Activated CD8-positive, alpha-beta T cell treated with anti-CD3 and anti-CD28 coated beads for 36 hours (primary cell): ENCODE measurements at regions not wholly inside any gene's neighbourhood (a gene's known extent, or its start where the extent isn't known, plus 50 kb on each side); places are given as distances from the start of the nearest gene placed in this dataset.

Experiments used
- ATAC-seq: fragments of 200-7000 bp; cut with Tn5 transposase; one replicate; pipeline ENCODE4 v1.10.0; 2021; ENCODE audit warnings: mild to moderate bottlenecking, moderate library complexity
- CTCF ChIA-PET: fragments of 350-600 bp; sonication (Branson Sonifier 250); formaldehyde crosslinking; loops from one replicate; lab custom pipeline; 2021; ENCODE audit warnings: antibody characterized with exemption; lab: Charles Lee
- POLR2A ChIA-PET: fragments of 350-600 bp; sonication (Branson Sonifier 250); formaldehyde crosslinking; loops from one replicate; lab custom pipeline; 2021; ENCODE audit warnings: antibody characterized with exemption; lab: Charles Lee
- DNase-seq: peaks from one replicate; pipeline ENCODE4 v3.0.0-alpha.2; 2020
- H3K27ac Mint-ChIP-seq: one replicate; pipeline ENCODE4 v1.8.0; 2021; ENCODE audit warnings: mild to moderate bottlenecking, mixed read lengths
- H3K27me3 Mint-ChIP-seq: one replicate; pipeline ENCODE4 v1.8.0; 2021; ENCODE audit warnings: mixed read lengths
- H3K36me3 Mint-ChIP-seq: one replicate; pipeline ENCODE4 v1.8.0; 2021; ENCODE audit warnings: low read depth, mixed read lengths
- H3K4me1 Mint-ChIP-seq: one replicate; pipeline ENCODE4 v1.8.0; 2021; ENCODE audit warnings: low read depth, mixed read lengths
- H3K4me3 Mint-ChIP-seq: one replicate; pipeline ENCODE4 v1.8.0; 2021; ENCODE audit warnings: mild to moderate bottlenecking, moderate library complexity, mixed read lengths
- H3K9me3 Mint-ChIP-seq: one replicate; pipeline ENCODE4 v1.8.0; 2021; ENCODE audit warnings: mixed read lengths
- intact Hi-C: fragments of 100-400 bp; cut with micrococcal nuclease; formaldehyde crosslinking; loops from one replicate; pipeline ENCODE4 v1.10.0; 2022
- TF ChIP-seq, protein P1 (sequence below): fragments of 200-600 bp; IDR thresholded peaks from one replicate; pipeline ENCODE4 v1.8.0; 2022; ENCODE audit warnings: antibody characterized with exemption, mild to moderate bottlenecking

DNA sequence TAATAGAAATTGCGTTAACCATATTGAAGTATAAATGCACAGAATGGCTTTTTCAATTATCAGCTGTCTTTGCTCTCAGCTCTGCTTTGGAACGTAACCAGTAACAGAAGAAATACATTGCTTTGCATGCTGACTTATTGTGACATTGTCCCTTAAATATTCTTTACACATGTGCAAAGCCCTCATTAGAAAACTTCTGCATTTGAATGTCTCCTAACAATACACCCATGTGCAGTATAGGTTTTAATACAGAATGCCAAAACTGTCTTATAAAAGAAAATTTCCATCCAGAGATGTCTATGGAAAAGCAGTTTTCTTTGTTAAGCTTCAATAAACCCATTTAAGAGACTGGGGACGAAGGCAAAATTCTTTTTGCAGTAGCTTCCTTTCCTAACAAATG, 560.3 kb upstream of the CHORDC1 start:
- POLR2A ChIA-PET, result no interaction called here
- TF ChIP-seq, protein P1, sequence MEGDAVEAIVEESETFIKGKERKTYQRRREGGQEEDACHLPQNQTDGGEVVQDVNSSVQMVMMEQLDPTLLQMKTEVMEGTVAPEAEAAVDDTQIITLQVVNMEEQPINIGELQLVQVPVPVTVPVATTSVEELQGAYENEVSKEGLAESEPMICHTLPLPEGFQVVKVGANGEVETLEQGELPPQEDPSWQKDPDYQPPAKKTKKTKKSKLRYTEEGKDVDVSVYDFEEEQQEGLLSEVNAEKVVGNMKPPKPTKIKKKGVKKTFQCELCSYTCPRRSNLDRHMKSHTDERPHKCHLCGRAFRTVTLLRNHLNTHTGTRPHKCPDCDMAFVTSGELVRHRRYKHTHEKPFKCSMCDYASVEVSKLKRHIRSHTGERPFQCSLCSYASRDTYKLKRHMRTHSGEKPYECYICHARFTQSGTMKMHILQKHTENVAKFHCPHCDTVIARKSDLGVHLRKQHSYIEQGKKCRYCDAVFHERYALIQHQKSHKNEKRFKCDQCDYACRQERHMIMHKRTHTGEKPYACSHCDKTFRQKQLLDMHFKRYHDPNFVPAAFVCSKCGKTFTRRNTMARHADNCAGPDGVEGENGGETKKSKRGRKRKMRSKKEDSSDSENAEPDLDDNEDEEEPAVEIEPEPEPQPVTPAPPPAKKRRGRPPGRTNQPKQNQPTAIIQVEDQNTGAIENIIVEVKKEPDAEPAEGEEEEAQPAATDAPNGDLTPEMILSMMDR, result no peak
- ATAC-seq (no peak), DNase-seq (no peak)
- H3K27ac Mint-ChIP-seq, result no peak overlapping the region
- CTCF ChIA-PET, result no interaction called here
- peaks cover 5% of the 10 kb centered on the region for H3K9me3 Mint-ChIP-seq
- no peaks in the 10 kb centered on the region for H3K4me1 Mint-ChIP-seq
- H3K4me3 Mint-ChIP-seq, result no peak overlapping the region
- no peaks in the 10 kb centered on the region for H3K36me3 Mint-ChIP-seq
- intact Hi-C loops, result no loop called here
- no peaks in the 10 kb centered on the region for H3K27me3 Mint-ChIP-seq

DNA sequence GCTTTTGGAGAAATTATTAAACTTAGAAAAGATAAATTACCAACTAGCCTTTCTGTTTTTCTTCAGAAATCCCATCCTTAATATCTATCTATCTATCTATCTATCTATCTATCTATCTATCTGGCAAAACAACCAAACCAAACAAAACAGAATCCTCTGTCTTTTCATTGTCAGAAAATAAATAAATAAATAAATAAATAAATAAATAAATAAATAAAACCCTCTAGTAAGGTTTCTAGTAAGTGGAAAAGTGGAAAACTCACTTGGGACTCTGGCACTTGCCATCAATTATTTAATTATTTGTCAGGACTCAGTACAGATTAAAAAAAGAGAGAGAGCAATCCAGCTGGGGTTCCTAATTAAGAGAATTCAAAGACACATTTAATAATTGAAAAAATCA, 556.2 kb upstream of the CHORDC1 start:
- peaks cover 10% of the 10 kb centered on the region for H3K9me3 Mint-ChIP-seq
- POLR2A ChIA-PET, result no interaction called here
- H3K27me3 Mint-ChIP-seq, result no peaks in the 10 kb centered on the region
- CTCF ChIA-PET, result no interaction called here
- DNase-seq, result no peak
- intact Hi-C loops, result no loop called here
- TF ChIP-seq, protein P1, result no peak
- H3K4me3 Mint-ChIP-seq, result no peak overlapping the region
- no peaks in the 10 kb centered on the region for H3K36me3 Mint-ChIP-seq
- no peaks in the 10 kb centered on the region for H3K4me1 Mint-ChIP-seq
- no peak overlapping the region for H3K27ac Mint-ChIP-seq
- ATAC-seq, result no peak

DNA sequence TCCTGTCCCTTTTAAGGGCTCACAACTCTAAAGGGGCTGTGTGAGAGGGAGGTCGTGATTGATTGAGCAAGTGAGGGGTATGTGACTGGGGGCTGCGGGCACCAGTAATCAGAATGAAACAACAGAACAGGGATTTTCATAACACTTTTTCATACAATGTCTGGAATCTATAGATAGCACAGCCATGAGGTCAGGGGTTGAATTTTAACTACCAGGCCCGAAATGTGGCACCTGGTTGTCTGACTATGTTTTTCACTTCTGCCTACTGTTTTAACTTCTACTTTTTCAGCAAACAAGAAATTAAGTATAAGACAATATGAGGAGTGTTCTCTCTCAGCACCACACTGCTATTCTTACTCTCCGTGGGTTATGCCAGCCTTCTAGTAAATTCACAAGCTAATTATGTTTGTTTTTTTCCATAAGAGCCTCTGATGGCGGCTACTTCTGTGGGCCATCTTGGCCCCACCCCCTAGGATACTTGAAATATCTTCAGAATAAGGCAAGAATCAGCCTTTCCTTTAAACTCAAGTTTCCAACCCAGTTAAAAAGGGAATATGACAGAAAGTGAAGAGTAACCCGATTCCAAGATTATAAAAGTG, 552.8 kb upstream of the CHORDC1 start:
- no peak for ATAC-seq
- peaks cover 15% of the 10 kb centered on the region for H3K9me3 Mint-ChIP-seq
- POLR2A ChIA-PET, result no interaction called here
- CTCF ChIA-PET, result no interaction called here
- no peaks in the 10 kb centered on the region for H3K36me3 Mint-ChIP-seq
- no peaks in the 10 kb centered on the region for H3K4me1 Mint-ChIP-seq
- no peaks in the 10 kb centered on the region for H3K27me3 Mint-ChIP-seq
- TF ChIP-seq, protein P1, result no peak
- intact Hi-C loops, result no loop called here
- H3K4me3 Mint-ChIP-seq, result no peak overlapping the region
- no peak overlapping the region for H3K27ac Mint-ChIP-seq
- DNase-seq, result no peak

DNA sequence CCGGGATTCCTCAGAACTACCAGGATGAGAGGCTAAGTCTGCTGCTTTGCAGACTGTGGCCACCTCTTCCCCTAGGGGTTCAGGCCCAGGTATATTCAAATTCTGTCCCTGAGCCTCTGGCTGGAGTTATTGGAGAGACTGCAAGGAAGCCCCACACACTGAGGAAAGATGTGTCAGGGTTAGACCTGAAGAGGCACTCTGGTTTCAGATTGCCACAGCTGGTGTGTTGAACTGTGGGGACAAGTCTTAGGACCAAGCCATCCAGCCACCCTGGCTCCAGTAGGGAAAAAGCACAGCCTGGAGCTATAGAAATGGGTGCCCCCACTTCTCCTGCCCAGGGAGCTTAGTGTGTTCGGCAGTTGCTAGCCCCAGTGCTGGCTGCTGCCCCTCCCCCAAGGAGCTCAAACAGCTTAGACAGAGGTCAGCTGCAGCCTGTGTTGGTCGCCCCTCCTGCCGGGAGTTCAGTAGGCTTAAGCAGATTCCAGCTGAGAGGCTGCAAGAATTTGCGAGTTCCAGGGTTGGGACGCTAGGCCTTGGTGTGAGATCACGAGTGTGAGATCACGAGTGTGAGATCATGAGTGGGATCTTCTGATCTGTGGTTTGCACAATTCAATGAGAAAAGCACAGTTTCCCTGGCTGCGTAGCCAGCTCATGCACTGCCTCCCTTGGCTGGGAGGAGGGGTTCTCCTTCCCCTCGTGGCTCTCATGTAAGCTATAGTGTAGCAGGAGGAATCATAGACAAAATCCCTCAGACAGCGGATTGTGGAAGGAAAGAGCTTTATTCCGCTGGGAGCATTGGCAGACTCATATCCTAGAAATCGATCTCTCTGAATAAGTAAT, 552.1 kb upstream of the CHORDC1 start:
- no peaks in the 10 kb centered on the region for H3K4me1 Mint-ChIP-seq
- peaks cover 15% of the 10 kb centered on the region for H3K9me3 Mint-ChIP-seq
- POLR2A ChIA-PET, result no interaction called here
- intact Hi-C loops, result no loop called here
- TF ChIP-seq, protein P1, result no peak
- CTCF ChIA-PET, result no interaction called here
- H3K36me3 Mint-ChIP-seq, result no peaks in the 10 kb centered on the region
- H3K27ac Mint-ChIP-seq, result no peak overlapping the region
- ATAC-seq (no peak), DNase-seq (no peak)
- no peaks in the 10 kb centered on the region for H3K27me3 Mint-ChIP-seq
- H3K4me3 Mint-ChIP-seq, result no peak overlapping the region

DNA sequence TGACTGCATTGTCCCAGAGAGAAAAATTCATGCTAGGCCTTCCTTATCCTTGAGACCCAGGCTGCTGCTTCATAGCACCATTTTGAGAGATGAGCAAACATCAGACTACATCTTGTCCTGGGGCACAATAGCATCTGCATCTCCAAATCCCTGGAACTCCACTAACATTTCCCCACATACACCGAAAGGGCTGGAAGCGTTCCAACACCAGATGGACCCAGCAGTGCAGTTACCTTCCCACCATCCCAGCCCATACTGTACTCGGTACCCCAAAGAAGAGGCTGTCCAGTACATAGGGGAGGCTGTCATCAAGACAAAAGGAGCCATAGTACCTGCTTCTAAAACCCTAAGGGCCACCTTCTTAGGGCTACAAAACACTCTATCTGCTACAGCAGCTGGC, 547.2 kb upstream of the CHORDC1 start:
- no peak for ATAC-seq
- ChIA-PET POLR2A (no interaction called here), CTCF (no interaction called here)
- Mint-ChIP-seq H3K4me3 (no peak overlapping the region), H3K36me3 (no peaks in the 10 kb centered on the region), H3K4me1 (no peaks in the 10 kb centered on the region), H3K27me3 (no peaks in the 10 kb centered on the region), H3K9me3 (peaks cover 13% of the 10 kb centered on the region), H3K27ac (no peak overlapping the region)
- TF ChIP-seq, protein P1, result no peak
- no peak for DNase-seq
- intact Hi-C loops, result no loop called here
